ENCODE measurements at regions not wholly inside any gene's neighbourhood (a gene's known extent, or its start where the extent isn't known, plus 50 kb on each side); places are given as distances from the start of the nearest gene placed in this dataset.

- no peak for FAIRE-seq
These were observed 433.9 kb downstream of the KCNJ2 start for GRCh38 chr17:70603226-70603625.

GRCh38 chr17:70604854-70605253 is 435.5 kb downstream of the KCNJ2 start:
- FAIRE-seq, result no peak

GRCh38 chr17:70606086-70606485 is 436.8 kb downstream of the KCNJ2 start:
- FAIRE-seq, result no peak

GRCh38 chr17:70608193-70608592 is 438.9 kb downstream of the KCNJ2 start:
- no peak for FAIRE-seq

GRCh38 chr17:70608957-70609356 is 439.6 kb downstream of the KCNJ2 start:
- no peak for FAIRE-seq

GRCh38 chr17:70609566-70609965 is 440.2 kb downstream of the KCNJ2 start:
- no peak for FAIRE-seq

- FAIRE-seq, result no peak
These were observed 440.8 kb downstream of the KCNJ2 start for GRCh38 chr17:70610161-70610560.

- no peak for FAIRE-seq
These were observed 444.3 kb downstream of the KCNJ2 start for GRCh38 chr17:70613681-70614080.

- no peak for FAIRE-seq
These were observed 446.5 kb downstream of the KCNJ2 start for GRCh38 chr17:70615831-70616230.

- no peak for FAIRE-seq
These were observed 449.3 kb downstream of the KCNJ2 start for GRCh38 chr17:70618641-70619040.

GRCh38 chr17:70621566-70621965 is 452.2 kb downstream of the KCNJ2 start:
- FAIRE-seq, result no peak

GRCh38 chr17:70622368-70623260 is 453.3 kb downstream of the KCNJ2 start:
- FAIRE-seq, result peak; percentile 47

GRCh38 chr17:70624211-70624610 is 454.9 kb downstream of the KCNJ2 start:
- no peak for FAIRE-seq

- FAIRE-seq, result peak; percentile 48
These were observed 460.6 kb downstream of the KCNJ2 start for GRCh38 chr17:70629902-70630301.

- FAIRE-seq, result peak; percentile 95
These were observed 467.3 kb downstream of the KCNJ2 start for GRCh38 chr17:70636517-70637133.

GRCh38 chr17:70642059-70642458 is 472.7 kb downstream of the KCNJ2 start:
- FAIRE-seq, result no peak

- FAIRE-seq, result no peak
These were observed 474.8 kb downstream of the KCNJ2 start for GRCh38 chr17:70644096-70644495.

- FAIRE-seq, result no peak
These were observed 477.3 kb downstream of the KCNJ2 start for GRCh38 chr17:70646673-70647072.

GRCh38 chr17:70648166-70648565 is 478.8 kb downstream of the KCNJ2 start:
- FAIRE-seq, result peak; percentile 65

- FAIRE-seq, result no peak
These were observed 484.5 kb downstream of the KCNJ2 start for GRCh38 chr17:70653850-70654249.

- FAIRE-seq, result no peak
These were observed 485.4 kb downstream of the KCNJ2 start for GRCh38 chr17:70654706-70655105.

- FAIRE-seq, result no peak
These were observed 486.0 kb downstream of the KCNJ2 start for GRCh38 chr17:70655176-70655958.

- no peak for FAIRE-seq
These were observed 489.0 kb downstream of the KCNJ2 start for GRCh38 chr17:70658317-70658716.

GRCh38 chr17:70658840-70659239 is 489.5 kb downstream of the KCNJ2 start:
- no peak for FAIRE-seq
